DND-41 (cell line): ENCODE measurements at regions not wholly inside any gene's neighbourhood (a gene's known extent, or its start where the extent isn't known, plus 50 kb on each side); places are given as distances from the start of the nearest gene placed in this dataset.

Experiments used
- EZH2 ChIP-seq: IDR thresholded peaks from 3 replicates; pipeline ENCODE4 v1.6.1; 2012; ENCODE audit warnings: borderline replicate concordance, low read depth, mild to moderate bottlenecking, moderate library complexity, low read length, inconsistent platforms; ENCODE audit not compliant: severe bottlenecking
- TF ChIP-seq, protein P1 (sequence below): IDR thresholded peaks from 2 replicates; pipeline ENCODE4 v1.5.1; 2012; ENCODE audit warnings: borderline replicate concordance, low read length, moderate library complexity, mild to moderate bottlenecking; ENCODE audit not compliant: poor library complexity, severe bottlenecking; ENCODE audit errors: extremely low read depth

DNA sequence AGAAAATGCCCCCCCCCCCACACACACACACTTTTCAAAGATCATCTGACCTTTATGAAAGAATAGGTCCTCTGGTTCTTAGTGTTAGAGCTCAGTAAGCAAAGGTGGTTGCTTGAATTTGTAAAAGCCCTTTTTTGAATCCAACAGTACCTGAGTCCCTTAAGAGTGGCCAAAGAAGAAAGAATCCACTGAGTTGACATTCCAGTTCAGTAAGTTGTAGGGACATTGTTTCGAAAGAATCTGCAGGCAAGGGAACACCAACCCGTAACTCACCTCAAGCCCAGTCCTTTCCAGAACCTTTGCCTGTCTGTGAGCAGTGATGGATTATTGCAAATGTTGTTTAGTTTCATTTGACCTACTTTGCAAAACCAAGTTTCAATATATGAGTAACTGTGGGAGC lies 64.2 kb upstream of the MAP3K4 start:
- TF ChIP-seq, protein P1, sequence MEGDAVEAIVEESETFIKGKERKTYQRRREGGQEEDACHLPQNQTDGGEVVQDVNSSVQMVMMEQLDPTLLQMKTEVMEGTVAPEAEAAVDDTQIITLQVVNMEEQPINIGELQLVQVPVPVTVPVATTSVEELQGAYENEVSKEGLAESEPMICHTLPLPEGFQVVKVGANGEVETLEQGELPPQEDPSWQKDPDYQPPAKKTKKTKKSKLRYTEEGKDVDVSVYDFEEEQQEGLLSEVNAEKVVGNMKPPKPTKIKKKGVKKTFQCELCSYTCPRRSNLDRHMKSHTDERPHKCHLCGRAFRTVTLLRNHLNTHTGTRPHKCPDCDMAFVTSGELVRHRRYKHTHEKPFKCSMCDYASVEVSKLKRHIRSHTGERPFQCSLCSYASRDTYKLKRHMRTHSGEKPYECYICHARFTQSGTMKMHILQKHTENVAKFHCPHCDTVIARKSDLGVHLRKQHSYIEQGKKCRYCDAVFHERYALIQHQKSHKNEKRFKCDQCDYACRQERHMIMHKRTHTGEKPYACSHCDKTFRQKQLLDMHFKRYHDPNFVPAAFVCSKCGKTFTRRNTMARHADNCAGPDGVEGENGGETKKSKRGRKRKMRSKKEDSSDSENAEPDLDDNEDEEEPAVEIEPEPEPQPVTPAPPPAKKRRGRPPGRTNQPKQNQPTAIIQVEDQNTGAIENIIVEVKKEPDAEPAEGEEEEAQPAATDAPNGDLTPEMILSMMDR: no peak
- no peak for TF ChIP-seq EZH2
